Astrocyte of the spinal cord (primary cell): ENCODE measurements at regions not wholly inside any gene's neighbourhood (a gene's known extent, or its start where the extent isn't known, plus 50 kb on each side); places are given as distances from the start of the nearest gene placed in this dataset.

Source experiments
- DNase-seq: peaks from one replicate; pipeline ENCODE4 v3.0.0; 2011; ENCODE audit warnings: low read depth, low spot score
- H3K4me3 ChIP-seq: 2 replicates; pipeline ENCODE4 v1.5.1; 2011; ENCODE audit warnings: low read depth, mild to moderate bottlenecking, low read length, moderate library complexity
- in situ Hi-C: cut with HindIII; loops from 2 replicates; pipeline ENCODE4 v1.10.0; 2017; ENCODE audit warnings: low sequenced_read_pairs
- TF ChIP-seq, protein P1 (sequence below): IDR thresholded peaks from 2 replicates; pipeline ENCODE4 v1.5.1; 2012; ENCODE audit warnings: low read depth, mild to moderate bottlenecking, low read length, inconsistent platforms

GRCh38 chr9:87010626-87011025 is 63.3 kb upstream of the GAS1 start:
- in situ Hi-C loops = no loop called here
- H3K4me3 ChIP-seq = no peak overlapping the region
- no peak for DNase-seq
- TF ChIP-seq, protein P1, sequence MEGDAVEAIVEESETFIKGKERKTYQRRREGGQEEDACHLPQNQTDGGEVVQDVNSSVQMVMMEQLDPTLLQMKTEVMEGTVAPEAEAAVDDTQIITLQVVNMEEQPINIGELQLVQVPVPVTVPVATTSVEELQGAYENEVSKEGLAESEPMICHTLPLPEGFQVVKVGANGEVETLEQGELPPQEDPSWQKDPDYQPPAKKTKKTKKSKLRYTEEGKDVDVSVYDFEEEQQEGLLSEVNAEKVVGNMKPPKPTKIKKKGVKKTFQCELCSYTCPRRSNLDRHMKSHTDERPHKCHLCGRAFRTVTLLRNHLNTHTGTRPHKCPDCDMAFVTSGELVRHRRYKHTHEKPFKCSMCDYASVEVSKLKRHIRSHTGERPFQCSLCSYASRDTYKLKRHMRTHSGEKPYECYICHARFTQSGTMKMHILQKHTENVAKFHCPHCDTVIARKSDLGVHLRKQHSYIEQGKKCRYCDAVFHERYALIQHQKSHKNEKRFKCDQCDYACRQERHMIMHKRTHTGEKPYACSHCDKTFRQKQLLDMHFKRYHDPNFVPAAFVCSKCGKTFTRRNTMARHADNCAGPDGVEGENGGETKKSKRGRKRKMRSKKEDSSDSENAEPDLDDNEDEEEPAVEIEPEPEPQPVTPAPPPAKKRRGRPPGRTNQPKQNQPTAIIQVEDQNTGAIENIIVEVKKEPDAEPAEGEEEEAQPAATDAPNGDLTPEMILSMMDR = no peak

GRCh38 chr9:87011551-87011950 is 64.2 kb upstream of the GAS1 start:
- no peak for DNase-seq
- TF ChIP-seq, protein P1 = no peak
- in situ Hi-C loops = no loop called here
- no peak overlapping the region for H3K4me3 ChIP-seq

DNA sequence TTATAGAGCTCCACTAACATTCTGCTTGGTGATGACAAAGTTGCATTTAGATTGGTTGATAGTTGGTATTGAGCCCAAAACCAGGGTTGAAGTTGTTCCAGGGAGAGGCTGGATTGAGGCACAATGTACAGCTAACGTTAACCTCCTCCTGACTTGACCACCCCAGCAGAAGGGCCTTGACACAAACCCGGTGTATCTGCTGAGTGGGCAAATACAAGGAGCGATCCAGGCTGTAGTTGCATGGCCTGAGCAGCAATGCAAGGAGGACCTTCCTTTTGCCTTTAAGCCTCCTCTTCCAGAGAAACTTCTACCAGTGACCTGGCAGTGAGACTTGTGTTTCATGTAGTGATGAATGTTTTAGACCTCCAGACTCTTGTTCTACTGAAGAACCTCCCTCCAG is 66.2 kb upstream of the GAS1 start:
- in situ Hi-C loops = no loop called here
- DNase-seq = no peak
- TF ChIP-seq, protein P1 = no peak
- H3K4me3 ChIP-seq = no peak overlapping the region

DNA sequence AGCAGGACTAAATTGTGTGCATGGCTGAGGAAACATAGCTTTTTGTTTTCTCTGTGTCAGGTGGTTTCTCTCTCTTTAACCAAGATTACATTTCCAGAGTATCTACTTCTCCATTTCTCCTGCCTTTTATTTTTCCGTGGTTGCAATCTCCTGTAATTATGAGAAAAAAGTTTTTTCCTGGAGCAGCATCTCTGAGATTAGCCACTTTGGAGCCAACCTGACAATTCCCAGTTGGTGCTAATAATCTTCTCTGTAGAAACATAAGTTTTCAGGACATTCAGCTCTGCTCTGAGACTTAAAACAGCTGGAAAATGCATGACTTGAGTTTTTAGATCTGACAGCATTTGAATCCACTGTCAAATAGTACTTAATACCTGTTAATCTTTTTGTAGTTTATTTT is 67.1 kb upstream of the GAS1 start:
- in situ Hi-C loops = no loop called here
- H3K4me3 ChIP-seq = no peak overlapping the region
- TF ChIP-seq, protein P1 = no peak
- DNase-seq = no peak

DNA sequence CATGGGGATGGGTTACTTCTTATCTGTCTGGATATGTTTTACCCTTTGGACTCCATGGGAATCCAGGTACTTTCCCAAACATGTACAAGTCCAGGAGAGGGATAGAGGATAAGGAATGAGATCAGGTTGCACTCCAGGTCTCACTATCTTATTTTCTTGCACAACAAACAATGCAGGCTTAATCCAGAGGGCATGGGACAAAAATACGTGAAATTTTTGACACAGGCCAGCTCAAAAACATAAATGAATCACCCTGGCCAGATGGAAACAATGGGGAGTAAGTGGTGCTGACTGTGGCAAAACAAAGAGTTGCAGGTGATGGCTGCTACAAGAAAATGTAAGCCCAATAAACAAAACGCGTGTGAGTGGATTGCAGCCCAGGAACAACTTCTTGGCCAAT is 69.4 kb upstream of the GAS1 start:
- H3K4me3 ChIP-seq = no peak overlapping the region
- in situ Hi-C loops = no loop called here
- TF ChIP-seq, protein P1 = no peak

GRCh38 chr9:87020169-87020950 is 73.1 kb upstream of the GAS1 start:
- TF ChIP-seq, protein P1 = no peak

More for the DNA sequence above, 69.4 kb upstream of the GAS1 start:
- no peak for DNase-seq

More at GRCh38 chr9:87020169-87020950, 73.1 kb upstream of the GAS1 start:
- in situ Hi-C loops = no loop called here
- no peak overlapping the region for H3K4me3 ChIP-seq
- no peak for DNase-seq
